Motor neuron (in vitro differentiated cells): ENCODE measurements at regions not wholly inside any gene's neighbourhood (a gene's known extent, or its start where the extent isn't known, plus 50 kb on each side); places are given as distances from the start of the nearest gene placed in this dataset.
A peak's percentile ranks its signal among the peaks of the same experiment; 100 is the strongest.
"Not testable (repeated sequence)": the region's sequence is repeated elsewhere in the genome, so short reads cannot be mapped to it uniquely, and the experiment has no call there.

Experiments
- ATAC-seq, 8 experiments: fragments of 200-7000 bp; cut with Tn5 transposase; replicated peaks in 6 of 8; 2 replicates each; pipeline ENCODE4 v1.8.0; 2021; ENCODE audit warnings: mild to moderate bottlenecking in 8 of 8, moderate library complexity in 8 of 8
- H3K27ac ChIP-seq, 2 donors: fragments of 250-450 bp; sonication (Bioruptor Pico); 2 replicates each; pipeline ENCODE4 v1.9.0; 2021; ENCODE audit warnings: antibody characterized with exemption in 2 of 2, mild to moderate bottlenecking in 2 of 2, moderate library complexity in 1 of 2
- H3K4me1 ChIP-seq, 2 donors: fragments of 250-450 bp; sonication (Bioruptor Pico); replicated peaks in 1 of 2; 2 replicates each; pipeline ENCODE4 v1.6.1; 2021; ENCODE audit warnings: antibody characterized with exemption in 2 of 2, mild to moderate bottlenecking in 2 of 2, moderate library complexity in 1 of 2
- H3K4me3 ChIP-seq, 5 donors: fragments of 250-450 bp; sonication (Bioruptor Pico); 2 replicates each; pipeline ENCODE4 v1.9.0; 2021; ENCODE audit warnings: antibody characterized with exemption in 5 of 5, mild to moderate bottlenecking in 5 of 5, moderate library complexity in 4 of 5
- WGBS, 10 experiments: fragments of 450-650 bp; shearing (Covaris generic); methylation state at CpG; one replicate each; pipeline ENCODE4 v1.0.0; 2022; 5-methylcytosine and 5-hydroxymethylcytosine counted together
- in situ Hi-C, 9 experiments: fragments of 400-800 bp; cut with MboI; loops; one replicate each; pipeline ENCODE4 v1.15.0; 2021; ENCODE audit warnings: low sequenced_read_pairs in 9 of 9, low pct_unique_long_range_greater_than_20kb in 2 of 9; ENCODE audit not compliant: unreplicated experiment in 9 of 9

GRCh38 chr13:38283346-38283745 is 66.3 kb upstream of the UFM1 start:
- in situ Hi-C loops = no loop called here
- 0 to 100% (median 54%) methylated on average over 1 of the region's 1 CpG; no CpG with 5 or more reads in 2 of the 10 experiments for whole genome bisulfite sequencing, 10 experiments
- ATAC-seq = peak in 1 of 8 experiments; percentile 43
- H3K4me3 ChIP-seq = peak overlapping the region in 3 of 5 donors; percentile 24 to 35 (median 28)
- H3K27ac ChIP-seq = peak overlapping the region in 1 of 2 donors; percentile 13
- H3K4me1 ChIP-seq = no peaks in the 10 kb centered on the region

- no peaks in the 10 kb centered on the region for H3K4me1 ChIP-seq
- no peak overlapping the region for H3K27ac ChIP-seq
- no peak overlapping the region for H3K4me3 ChIP-seq
- in situ Hi-C loops = no loop called here
- 20 to 83% (median 83%) methylated on average over 1 to 2 of the region's 2 CpGs; no CpG with 5 or more reads in 7 of the 10 experiments for WGBS, 10 experiments
- ATAC-seq = no peak
Observed at GRCh38 chr13:38265132-38265497, 84.5 kb upstream of the UFM1 start.

- 70 to 100% (median 86%) methylated on average over 2 to 6 of the region's 9 CpGs; no CpG with 5 or more reads in 5 of the 10 experiments for WGBS, 10 experiments
- no peak for ATAC-seq
- in situ Hi-C loops = no loop called here
- H3K27ac ChIP-seq = no peak overlapping the region
- H3K4me1 ChIP-seq = no peaks in the 10 kb centered on the region
- no peak overlapping the region for H3K4me3 ChIP-seq
Observed at GRCh38 chr13:38264363-38265131, 85.1 kb upstream of the UFM1 start.

- H3K4me1 ChIP-seq = no peaks in the 10 kb centered on the region
- H3K4me3 ChIP-seq = no peak overlapping the region
- H3K27ac ChIP-seq = no peak overlapping the region
- in situ Hi-C loops = no loop called here
- no peak for ATAC-seq
Observed at GRCh38 chr13:38262211-38262610, 87.4 kb upstream of the UFM1 start.

GRCh38 chr13:38255600-38255999 is 94.1 kb upstream of the UFM1 start:
- Histone ChIP-seq H3K27ac (no peak overlapping the region), H3K4me3 (no peak overlapping the region), H3K4me1 (no peaks in the 10 kb centered on the region)
- in situ Hi-C loops = no loop called here
- no peak for ATAC-seq

GRCh38 chr13:38239874-38240273 is 109.8 kb upstream of the UFM1 start:
- Histone ChIP-seq H3K4me1 (no peaks in the 10 kb centered on the region), H3K4me3 (no peak overlapping the region), H3K27ac (no peak overlapping the region)
- in situ Hi-C loops = loop anchor here in 1 of 9 experiments (25.0 kb wide), 1 partner anchor 603 kb away; no protein-coding TSS in a partner anchor
- no peak for ATAC-seq

GRCh38 chr13:38228322-38228721 is 121.3 kb upstream of the UFM1 start:
- Histone ChIP-seq H3K4me1 (no peaks in the 10 kb centered on the region), H3K4me3 (no peak overlapping the region), H3K27ac (no peak overlapping the region)
- ATAC-seq = no peak
- in situ Hi-C loops = loop anchor here in 1 of 9 experiments (25.0 kb wide), 1 partner anchor 591 kb away; no protein-coding TSS in a partner anchor
- WGBS, 10 experiments = 0 to 100% (median 59%) methylated on average over 1 to 2 of the region's 2 CpGs; no CpG with 5 or more reads in 2 of the 10 experiments

GRCh38 chr13:38226496-38226895 is 123.2 kb upstream of the UFM1 start:
- no peak for ATAC-seq
- in situ Hi-C loops = loop anchor here in 1 of 9 experiments (25.0 kb wide), 1 partner anchor 589 kb away; no protein-coding TSS in a partner anchor
- H3K4me3 ChIP-seq = no peak overlapping the region
- H3K27ac ChIP-seq = no peak overlapping the region
- no peaks in the 10 kb centered on the region for H3K4me1 ChIP-seq

GRCh38 chr13:38223089-38223488 is 126.6 kb upstream of the UFM1 start:
- WGBS, 10 experiments = 30% methylated on average over 1 of the region's 1 CpG; no CpG with 5 or more reads in 9 of the 10 experiments

GRCh38 chr13:38221120-38221519 is 128.5 kb upstream of the UFM1 start:
- H3K4me1 ChIP-seq, in situ Hi-C loops, H3K27ac ChIP-seq, H3K4me3 ChIP-seq, ATAC-seq: not testable (repeated sequence)
- WGBS, 10 experiments = 60 to 100% (median 94%) methylated on average over 1 of the region's 1 CpG; no CpG with 5 or more reads in 4 of the 10 experiments

More at GRCh38 chr13:38223089-38223488, 126.6 kb upstream of the UFM1 start:
- Histone ChIP-seq H3K4me3 (no peak overlapping the region), H3K4me1 (no peaks in the 10 kb centered on the region), H3K27ac (no peak overlapping the region)
- peak in 6 of 8 experiments; percentile 32 to 83 (median 38) for ATAC-seq
- in situ Hi-C loops = no loop called here

GRCh38 chr13:38216181-38216580 is 133.5 kb upstream of the UFM1 start:
- H3K4me1 ChIP-seq = peaks cover 0 to 2% of the 10 kb centered on the region in 2 donors
- ATAC-seq = no peak
- H3K4me3 ChIP-seq = no peak overlapping the region
- in situ Hi-C loops = no loop called here
- H3K27ac ChIP-seq = no peak overlapping the region
- 43 to 100% (median 76%) methylated on average over 1 to 2 of the region's 2 CpGs; no CpG with 5 or more reads in 2 of the 10 experiments for WGBS, 10 experiments

- in situ Hi-C loops = no loop called here
- 0 to 89% (median 57%) methylated on average over 1 of the region's 1 CpG; no CpG with 5 or more reads in 5 of the 10 experiments for WGBS, 10 experiments
- no peak overlapping the region for H3K27ac ChIP-seq
- no peak overlapping the region for H3K4me3 ChIP-seq
- ATAC-seq = peak in 3 of 8 experiments; percentile 33 to 68 (median 40)
- H3K4me1 ChIP-seq = peaks cover 0 to 2% of the 10 kb centered on the region in 2 donors
Observed at GRCh38 chr13:38213314-38213713, 136.3 kb upstream of the UFM1 start.

- Histone ChIP-seq H3K4me1 (peaks cover 0 to under 1% of the 10 kb centered on the region in 2 donors), H3K4me3 (no peak overlapping the region), H3K27ac (no peak overlapping the region)
- in situ Hi-C loops = no loop called here
- ATAC-seq = no peak
- WGBS, 10 experiments = 0 to 83% (median 52%) methylated on average over 1 to 3 of the region's 3 CpGs; no CpG with 5 or more reads in 2 of the 10 experiments
Observed at GRCh38 chr13:38210928-38211596, 138.6 kb upstream of the UFM1 start.
